ENCODE measurements at regions not wholly inside any gene's neighbourhood (a gene's known extent, or its start where the extent isn't known, plus 50 kb on each side); places are given as distances from the start of the nearest gene placed in this dataset.
"Not testable (repeated sequence)": the region's sequence is repeated elsewhere in the genome, so short reads cannot be mapped to it uniquely, and the experiment has no call there.

DNA sequence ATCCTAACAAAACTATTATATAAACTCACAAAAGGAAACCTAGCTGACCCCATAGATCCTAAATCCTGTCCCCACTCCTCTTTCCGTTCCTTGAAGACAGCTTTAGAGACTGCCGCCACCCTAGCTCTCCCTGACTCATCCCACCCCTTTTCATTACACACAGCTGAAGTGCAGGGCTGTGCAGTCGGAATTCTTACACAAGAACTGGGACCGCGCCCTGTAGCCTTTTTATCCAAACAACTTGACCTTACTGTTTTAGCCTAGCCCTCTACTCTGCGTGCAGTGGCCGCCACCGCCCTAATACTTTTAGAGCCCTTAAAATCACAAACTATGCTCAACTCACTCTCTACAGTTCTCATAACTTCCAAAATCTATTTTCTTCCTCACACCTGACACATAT lies 264.0 kb downstream of the SMARCA2 start:
- TF ChIP-seq, protein P1, sequence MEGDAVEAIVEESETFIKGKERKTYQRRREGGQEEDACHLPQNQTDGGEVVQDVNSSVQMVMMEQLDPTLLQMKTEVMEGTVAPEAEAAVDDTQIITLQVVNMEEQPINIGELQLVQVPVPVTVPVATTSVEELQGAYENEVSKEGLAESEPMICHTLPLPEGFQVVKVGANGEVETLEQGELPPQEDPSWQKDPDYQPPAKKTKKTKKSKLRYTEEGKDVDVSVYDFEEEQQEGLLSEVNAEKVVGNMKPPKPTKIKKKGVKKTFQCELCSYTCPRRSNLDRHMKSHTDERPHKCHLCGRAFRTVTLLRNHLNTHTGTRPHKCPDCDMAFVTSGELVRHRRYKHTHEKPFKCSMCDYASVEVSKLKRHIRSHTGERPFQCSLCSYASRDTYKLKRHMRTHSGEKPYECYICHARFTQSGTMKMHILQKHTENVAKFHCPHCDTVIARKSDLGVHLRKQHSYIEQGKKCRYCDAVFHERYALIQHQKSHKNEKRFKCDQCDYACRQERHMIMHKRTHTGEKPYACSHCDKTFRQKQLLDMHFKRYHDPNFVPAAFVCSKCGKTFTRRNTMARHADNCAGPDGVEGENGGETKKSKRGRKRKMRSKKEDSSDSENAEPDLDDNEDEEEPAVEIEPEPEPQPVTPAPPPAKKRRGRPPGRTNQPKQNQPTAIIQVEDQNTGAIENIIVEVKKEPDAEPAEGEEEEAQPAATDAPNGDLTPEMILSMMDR (IDR thresholded peaks at IDR 0.05) = not testable (repeated sequence)
- not testable (repeated sequence) for TF ChIP-seq POLR2A (IDR thresholded peaks at IDR 0.05)

All from body of pancreas (tissue), 4 donors.